WTC11 (cell line): ENCODE measurements at regions not wholly inside any gene's neighbourhood (a gene's known extent, or its start where the extent isn't known, plus 50 kb on each side); places are given as distances from the start of the nearest gene placed in this dataset.

Experiments used
- ATAC-seq: fragments of 200-7000 bp; cut with Tn5 transposase; 2 replicates; pipeline ENCODE4 v1.10.0; 2021; ENCODE audit warnings: mild to moderate bottlenecking, moderate library complexity
- CTCF ChIA-PET: fragments of 300-600 bp; sonication (Branson Sonifier 250); formaldehyde crosslinking; loops from one replicate; lab custom pipeline; 2021; ENCODE audit warnings: antibody characterized with exemption; lab: Charles Lee
- POLR2A ChIA-PET: fragments of 350-600 bp; sonication (Branson Sonifier 250); formaldehyde crosslinking; loops from one replicate; lab custom pipeline; 2021; ENCODE audit warnings: antibody characterized with exemption; lab: Charles Lee
- DNase-seq: peaks from one replicate; pipeline ENCODE4 v3.0.0; 2021; ENCODE audit warnings: low spot score
- H3K27ac Mint-ChIP-seq: 2 replicates; pipeline ENCODE4 v1.8.0; 2021; ENCODE audit warnings: mixed read lengths
- H3K27me3 Mint-ChIP-seq: 2 replicates; pipeline ENCODE4 v1.8.0; 2021; ENCODE audit warnings: low read depth, mild to moderate bottlenecking, moderate library complexity, mixed read lengths
- H3K36me3 Mint-ChIP-seq: 2 replicates; pipeline ENCODE4 v1.8.0; 2021; ENCODE audit warnings: mixed read lengths
- H3K4me1 Mint-ChIP-seq: 2 replicates; pipeline ENCODE4 v1.8.0; 2022; ENCODE audit warnings: mixed read lengths
- H3K4me3 Mint-ChIP-seq: 2 replicates; pipeline ENCODE4 v1.8.0; 2021; ENCODE audit warnings: mild to moderate bottlenecking, moderate library complexity, mixed read lengths
- H3K9me3 Mint-ChIP-seq: 2 replicates; pipeline ENCODE4 v1.8.0; 2021; ENCODE audit warnings: mixed read lengths
- ATF1 ChIP-seq: sonication (generic); formaldehyde crosslinking; IDR thresholded peaks from 2 replicates; pipeline ENCODE4 v1.8.1; 2023; ENCODE audit warnings: mild to moderate bottlenecking, moderate library complexity, missing genetic modification reagents
- CREM ChIP-seq: sonication (generic); formaldehyde crosslinking; IDR thresholded peaks from 2 replicates; pipeline ENCODE4 v1.8.1; 2022; ENCODE audit warnings: mild to moderate bottlenecking, missing genetic modification reagents, moderate library complexity
- E2F1 ChIP-seq: sonication (generic); formaldehyde crosslinking; IDR thresholded peaks from 2 replicates; pipeline ENCODE4 v1.8.0; 2022; ENCODE audit warnings: mild to moderate bottlenecking, missing genetic modification reagents
- ESRRA ChIP-seq: sonication (generic); formaldehyde crosslinking; IDR thresholded peaks from 2 replicates; pipeline ENCODE4 v1.8.1; 2022; ENCODE audit warnings: mild to moderate bottlenecking, missing genetic modification reagents, borderline replicate concordance
- ETV6 ChIP-seq: sonication (generic); formaldehyde crosslinking; IDR thresholded peaks from 2 replicates; pipeline ENCODE4 v1.8.1; 2022; ENCODE audit warnings: mild to moderate bottlenecking, missing genetic modification reagents
- JAZF1 ChIP-seq: fragments of 250-450 bp; sonication (Bioruptor Pico); IDR thresholded peaks from 2 replicates; pipeline ENCODE4 v1.9.0; 2021; ENCODE audit warnings: moderate library complexity, mild to moderate bottlenecking, inconsistent platforms
- MYBL2 ChIP-seq: sonication (generic); formaldehyde crosslinking; IDR thresholded peaks from 2 replicates; pipeline ENCODE4 v1.8.1; 2023; ENCODE audit warnings: mild to moderate bottlenecking, moderate library complexity, missing genetic modification reagents
- NFE2L1 ChIP-seq: sonication (generic); formaldehyde crosslinking; IDR thresholded peaks from 2 replicates; pipeline ENCODE4 v1.8.1; 2023; ENCODE audit warnings: missing genetic modification reagents
- NR3C1 ChIP-seq: sonication (generic); formaldehyde crosslinking; conservative IDR thresholded peaks from 2 replicates; pipeline ENCODE4 v1.8.1; 2023; ENCODE audit warnings: low read depth, mild to moderate bottlenecking, missing genetic modification reagents
- SMAD4 ChIP-seq: sonication (generic); formaldehyde crosslinking; IDR thresholded peaks from 2 replicates; pipeline ENCODE4 v1.8.0; 2022; ENCODE audit warnings: mild to moderate bottlenecking, missing genetic modification reagents
- STAT6 ChIP-seq: sonication (generic); formaldehyde crosslinking; conservative IDR thresholded peaks from 2 replicates; pipeline ENCODE4 v1.8.1; 2023; ENCODE audit warnings: mild to moderate bottlenecking, low read depth, missing genetic modification reagents, moderate library complexity
- TCF7 ChIP-seq: sonication (generic); formaldehyde crosslinking; IDR thresholded peaks from 2 replicates; pipeline ENCODE4 v1.8.0; 2022; ENCODE audit warnings: mild to moderate bottlenecking, low read depth, missing genetic modification reagents, moderate library complexity
- ZBTB21 ChIP-seq: sonication (generic); formaldehyde crosslinking; IDR thresholded peaks from 2 replicates; pipeline ENCODE4 v1.8.1; 2023; ENCODE audit warnings: mild to moderate bottlenecking, missing genetic modification reagents, borderline replicate concordance
- ZNF219 ChIP-seq: sonication (generic); formaldehyde crosslinking; IDR thresholded peaks from 2 replicates; pipeline ENCODE4 v1.8.0; 2023; ENCODE audit warnings: missing genetic modification reagents, mild to moderate bottlenecking, borderline replicate concordance
- ZNF396 ChIP-seq: fragments of 250-450 bp; sonication (Bioruptor Pico); IDR thresholded peaks from 2 replicates; pipeline ENCODE4 v1.8.0; 2021; ENCODE audit warnings: mild to moderate bottlenecking, moderate library complexity, borderline replicate concordance
- ZNF416 ChIP-seq: fragments of 250-450 bp; sonication (Bioruptor Pico); IDR thresholded peaks from 2 replicates; pipeline ENCODE4 v1.9.0; 2021; ENCODE audit warnings: mild to moderate bottlenecking, inconsistent platforms
- ZNF423 ChIP-seq: fragments of 250-450 bp; sonication (Bioruptor Pico); IDR thresholded peaks from 2 replicates; pipeline ENCODE4 v2.1.2; 2022; ENCODE audit warnings: mild to moderate bottlenecking, moderate library complexity
- ZNF512 ChIP-seq: sonication (generic); formaldehyde crosslinking; IDR thresholded peaks from 2 replicates; pipeline ENCODE4 v1.8.1; 2022; ENCODE audit warnings: missing genetic modification reagents, borderline replicate concordance
- TF ChIP-seq, protein P1 (sequence below): sonication (generic); formaldehyde crosslinking; IDR thresholded peaks from 2 replicates; pipeline ENCODE4 v1.8.1; 2022; ENCODE audit warnings: low read depth, mild to moderate bottlenecking, moderate library complexity, missing genetic modification reagents, borderline replicate concordance
- TF ChIP-seq, protein P2 (sequence below): fragments of 250-450 bp; sonication (Bioruptor Pico); IDR thresholded peaks from 2 replicates; pipeline ENCODE4 v2.1.2; 2022; ENCODE audit warnings: mild to moderate bottlenecking, moderate library complexity

DNA sequence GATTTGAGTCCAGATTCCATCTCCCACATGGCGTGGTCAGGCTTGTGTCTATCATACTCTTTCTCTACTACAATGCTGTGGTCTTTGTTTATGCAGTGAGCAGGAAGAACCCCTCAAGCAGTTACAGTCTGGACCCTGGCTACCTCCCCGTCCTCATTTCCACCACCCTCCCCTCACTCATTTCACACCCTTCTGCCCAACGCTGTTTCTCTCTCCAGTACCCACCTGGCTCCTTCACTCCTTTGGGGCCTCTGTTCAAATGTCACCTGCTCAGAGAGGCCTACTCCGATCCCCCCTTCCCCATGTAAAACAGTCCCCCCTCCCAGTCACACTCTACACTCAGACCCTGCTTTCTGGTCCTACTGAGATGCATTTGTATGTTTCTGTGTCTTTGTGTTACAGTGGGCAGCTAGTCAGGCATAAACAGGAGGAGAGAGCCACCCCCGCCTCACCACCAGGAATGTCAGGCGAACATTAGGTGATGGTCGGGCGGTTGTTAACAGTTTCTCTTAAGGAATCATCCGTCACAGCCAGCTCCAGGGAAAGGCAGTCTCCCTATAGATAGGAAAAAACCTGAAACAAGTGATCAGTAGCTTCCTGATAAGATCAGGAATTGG is 53.7 kb upstream of the CA12 start (continued):
- TF ChIP-seq ZNF512 (CRISPR knock-in tag): no peak
- no peak for TF ChIP-seq ATF1 (CRISPR knock-in tag)
- no peak for TF ChIP-seq ZNF219
- no peak for TF ChIP-seq E2F1 (CRISPR knock-in tag)
- no peak for TF ChIP-seq SMAD4
- TF ChIP-seq, all 79 proteins: peak for 0

DNA sequence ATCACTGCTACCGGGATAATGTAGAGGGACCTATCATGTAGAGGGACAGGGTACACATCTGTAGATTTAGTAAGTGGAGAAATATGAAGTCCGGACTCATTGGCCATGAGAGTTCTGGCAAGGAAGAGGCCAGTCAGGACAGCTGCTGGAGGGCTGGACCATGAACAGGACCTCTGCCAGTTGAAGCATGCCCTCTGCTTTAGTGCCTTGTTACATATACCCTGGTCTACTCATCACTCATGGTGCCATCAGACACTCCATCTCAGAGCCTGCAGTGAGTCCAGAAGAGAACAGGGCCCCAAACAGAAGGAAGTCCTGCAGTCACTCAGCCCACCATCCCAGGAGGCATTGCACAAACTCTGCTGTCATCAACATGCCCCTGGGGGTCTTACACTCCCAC is 54.7 kb upstream of the CA12 start:
- peak overlapping the region; percentile 96 for H3K27ac Mint-ChIP-seq

More for the DNA sequence above, 54.7 kb upstream of the CA12 start:
- ChIA-PET CTCF (interaction anchor here (1.1 to 1.7 kb wide), 5 partner anchors 9 to 163 kb away, joined by 3 to 8 read pairs (median 4); no protein-coding TSS in a partner anchor), POLR2A (interaction anchor here (0.6 to 1.0 kb wide), 2 partner anchors 22 to 68 kb away, joined by 3 to 6 read pairs; partner anchors contain the start of gene USP3)
- Mint-ChIP-seq H3K4me3 (no peak overlapping the region), H3K4me1 (peaks cover 51% of the 10 kb centered on the region), H3K9me3 (no peaks in the 10 kb centered on the region), H3K36me3 (no peaks in the 10 kb centered on the region), H3K27me3 (no peaks in the 10 kb centered on the region; the same call in 1 of the 2 replicates)
- ATAC-seq: no peak
- TF ChIP-seq NFE2L1 (no peak), ETV6 (CRISPR knock-in tag) (no peak), STAT6 (no peak), JAZF1 (CRISPR knock-in tag) (no peak), ZBTB21 (CRISPR knock-in tag) (no peak), ZNF396 (CRISPR knock-in tag) (no peak), ZNF512 (CRISPR knock-in tag) (no peak), MYBL2 (CRISPR knock-in tag) (no peak), ZNF416 (no peak), TCF7 (CRISPR knock-in tag) (no peak), ESRRA (CRISPR knock-in tag) (no peak), ZNF423 (CRISPR knock-in tag) (no peak), CREM (CRISPR knock-in tag) (no peak), NR3C1 (CRISPR knock-in tag) (no peak)
- TF ChIP-seq, protein P1, sequence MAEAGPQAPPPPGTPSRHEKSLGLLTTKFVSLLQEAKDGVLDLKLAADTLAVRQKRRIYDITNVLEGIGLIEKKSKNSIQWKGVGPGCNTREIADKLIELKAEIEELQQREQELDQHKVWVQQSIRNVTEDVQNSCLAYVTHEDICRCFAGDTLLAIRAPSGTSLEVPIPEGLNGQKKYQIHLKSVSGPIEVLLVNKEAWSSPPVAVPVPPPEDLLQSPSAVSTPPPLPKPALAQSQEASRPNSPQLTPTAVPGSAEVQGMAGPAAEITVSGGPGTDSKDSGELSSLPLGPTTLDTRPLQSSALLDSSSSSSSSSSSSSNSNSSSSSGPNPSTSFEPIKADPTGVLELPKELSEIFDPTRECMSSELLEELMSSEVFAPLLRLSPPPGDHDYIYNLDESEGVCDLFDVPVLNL (CRISPR knock-in tag): no peak
- TF ChIP-seq, protein P2, sequence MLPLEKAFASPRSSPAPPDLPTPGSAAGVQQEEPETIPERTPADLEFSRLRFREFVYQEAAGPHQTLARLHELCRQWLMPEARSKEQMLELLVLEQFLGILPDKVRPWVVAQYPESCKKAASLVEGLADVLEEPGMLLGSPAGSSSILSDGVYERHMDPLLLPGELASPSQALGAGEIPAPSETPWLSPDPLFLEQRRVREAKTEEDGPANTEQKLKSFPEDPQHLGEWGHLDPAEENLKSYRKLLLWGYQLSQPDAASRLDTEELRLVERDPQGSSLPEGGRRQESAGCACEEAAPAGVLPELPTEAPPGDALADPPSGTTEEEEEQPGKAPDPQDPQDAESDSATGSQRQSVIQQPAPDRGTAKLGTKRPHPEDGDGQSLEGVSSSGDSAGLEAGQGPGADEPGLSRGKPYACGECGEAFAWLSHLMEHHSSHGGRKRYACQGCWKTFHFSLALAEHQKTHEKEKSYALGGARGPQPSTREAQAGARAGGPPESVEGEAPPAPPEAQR (CRISPR knock-in tag): no peak
- DNase-seq: no peak
